ENCODE measurements at regions not wholly inside any gene's neighbourhood (a gene's known extent, or its start where the extent isn't known, plus 50 kb on each side); places are given as distances from the start of the nearest gene placed in this dataset.

DNA sequence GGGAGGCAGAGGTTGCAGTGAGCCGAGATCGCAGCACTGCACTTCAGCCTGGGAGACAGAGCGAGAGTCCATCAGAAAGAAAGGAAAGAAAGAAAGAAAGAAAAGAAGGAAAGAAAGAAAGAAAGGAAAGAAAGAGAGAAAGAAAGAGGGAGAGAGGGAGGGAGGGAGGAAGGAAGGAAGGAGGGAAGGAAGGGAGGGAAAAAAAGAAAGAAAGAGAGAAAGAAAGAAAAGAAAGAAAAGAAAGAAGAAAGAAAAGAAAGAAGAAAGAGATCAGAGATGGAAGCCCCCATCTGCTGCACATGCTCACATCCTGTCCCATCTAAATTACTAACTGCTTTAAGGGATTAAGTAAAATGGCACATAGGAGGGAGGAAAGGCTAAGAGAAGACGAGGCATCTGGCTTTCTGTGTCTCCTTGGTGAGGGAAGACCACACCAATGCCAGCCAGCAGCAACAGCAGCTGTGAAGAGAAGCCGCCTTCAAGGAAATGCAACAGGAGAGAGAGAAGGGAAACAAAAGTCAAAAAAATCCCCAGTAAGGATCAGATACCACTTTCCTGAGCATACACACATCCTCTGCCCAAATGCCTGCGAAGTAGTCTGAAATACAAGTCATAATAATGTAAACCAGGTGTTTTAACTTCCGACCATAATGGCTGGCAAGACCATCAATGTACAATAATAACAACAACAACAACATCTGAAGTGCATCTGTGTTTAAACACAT lies 300.2 kb upstream of the JARID2 start:
- intact Hi-C loops (cut with micrococcal nuclease; ENCODE audit: unreplicated experiment), result no loop called here
- CTCF ChIA-PET (ENCODE audit: low intra/inter-chr PET ratio, low total read pairs), result no interaction called here
- no peak overlapping the region for H3K27ac ChIP-seq (ENCODE audit: extremely low read length, insufficient read depth, low read length)
- TF ChIP-seq ZBTB20 (CRISPR knock-in tag; IDR thresholded peaks at IDR 0.05; ENCODE audit: borderline replicate concordance, low read depth), result no peak
- no peak for TF ChIP-seq TBP (CRISPR knock-in tag; IDR thresholded peaks at IDR 0.05)
- TF ChIP-seq MBNL3 (CRISPR knock-in tag; conservative IDR thresholded peaks at IDR 0.05), result no peak
- no peak for TF ChIP-seq SMAD9 (CRISPR knock-in tag; IDR thresholded peaks at IDR 0.05)
- TF ChIP-seq STAG1 (CRISPR knock-in tag; IDR thresholded peaks at IDR 0.05), result no peak
- no peak for TF ChIP-seq ZFP37 (CRISPR knock-in tag; IDR thresholded peaks at IDR 0.05; ENCODE audit: borderline replicate concordance)
- no peak for TF ChIP-seq CBX2 (IDR thresholded peaks at IDR 0.05; ENCODE audit: low read depth, low read length)
- TF ChIP-seq CBX2 (CRISPR knock-in tag; IDR thresholded peaks at IDR 0.05; ENCODE audit: low read depth), result no peak
- TF ChIP-seq ATAD3A (CRISPR knock-in tag; IDR thresholded peaks at IDR 0.05), result no peak
- TF ChIP-seq, protein P1, sequence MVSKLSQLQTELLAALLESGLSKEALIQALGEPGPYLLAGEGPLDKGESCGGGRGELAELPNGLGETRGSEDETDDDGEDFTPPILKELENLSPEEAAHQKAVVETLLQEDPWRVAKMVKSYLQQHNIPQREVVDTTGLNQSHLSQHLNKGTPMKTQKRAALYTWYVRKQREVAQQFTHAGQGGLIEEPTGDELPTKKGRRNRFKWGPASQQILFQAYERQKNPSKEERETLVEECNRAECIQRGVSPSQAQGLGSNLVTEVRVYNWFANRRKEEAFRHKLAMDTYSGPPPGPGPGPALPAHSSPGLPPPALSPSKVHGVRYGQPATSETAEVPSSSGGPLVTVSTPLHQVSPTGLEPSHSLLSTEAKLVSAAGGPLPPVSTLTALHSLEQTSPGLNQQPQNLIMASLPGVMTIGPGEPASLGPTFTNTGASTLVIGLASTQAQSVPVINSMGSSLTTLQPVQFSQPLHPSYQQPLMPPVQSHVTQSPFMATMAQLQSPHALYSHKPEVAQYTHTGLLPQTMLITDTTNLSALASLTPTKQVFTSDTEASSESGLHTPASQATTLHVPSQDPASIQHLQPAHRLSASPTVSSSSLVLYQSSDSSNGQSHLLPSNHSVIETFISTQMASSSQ (IDR thresholded peaks at IDR 0.05; ENCODE audit: low read depth), result no peak
- TF ChIP-seq, protein P1 (CRISPR knock-in tag; IDR thresholded peaks at IDR 0.05; ENCODE audit: borderline replicate concordance), result no peak
- no peak for TF ChIP-seq ZNF224 (CRISPR knock-in tag; IDR thresholded peaks at IDR 0.05)
- no peak for TF ChIP-seq ZKSCAN8 (CRISPR knock-in tag; IDR thresholded peaks at IDR 0.05; ENCODE audit: borderline replicate concordance)
- TF ChIP-seq ZZZ3 (CRISPR knock-in tag; IDR thresholded peaks at IDR 0.05; ENCODE audit: borderline replicate concordance), result no peak
- no peak for TF ChIP-seq USF2 (IDR thresholded peaks at IDR 0.05; ENCODE audit: low read depth, low read length)
- no peak for TF ChIP-seq USF2 (CRISPR knock-in tag; IDR thresholded peaks at IDR 0.05; ENCODE audit: borderline replicate concordance)
- TF ChIP-seq SUZ12 (IDR thresholded peaks at IDR 0.05; ENCODE audit: low read depth, low read length), result no peak
- no peak for TF ChIP-seq GABPB1 (CRISPR knock-in tag; IDR thresholded peaks at IDR 0.05)
- TF ChIP-seq, protein P2, sequence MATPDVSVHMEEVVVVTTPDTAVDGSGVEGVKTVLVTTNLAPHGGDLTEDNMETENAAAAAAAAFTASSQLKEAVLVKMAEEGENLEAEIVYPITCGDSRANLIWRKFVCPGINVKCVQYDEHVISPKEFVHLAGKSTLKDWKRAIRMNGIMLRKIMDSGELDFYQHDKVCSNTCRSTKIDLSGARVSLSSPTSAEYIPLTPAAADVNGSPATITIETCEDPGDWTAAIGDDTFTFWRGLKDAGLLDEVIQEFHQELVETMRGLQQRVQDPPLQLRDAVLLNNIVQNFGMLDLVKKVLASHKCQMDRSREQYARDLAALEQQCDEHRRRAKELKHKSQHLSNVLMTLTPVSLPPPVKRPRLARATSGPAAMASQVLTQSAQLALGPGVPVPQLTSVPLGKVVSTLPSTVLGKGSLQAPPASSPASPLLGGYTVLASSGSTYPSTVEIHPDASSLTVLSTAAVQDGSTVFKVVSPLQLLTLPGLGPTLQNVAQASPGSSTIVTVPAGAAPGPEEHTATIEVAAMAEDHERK (CRISPR knock-in tag; IDR thresholded peaks at IDR 0.05; ENCODE audit: low read depth), result no peak

More for the DNA sequence above, 300.2 kb upstream of the JARID2 start:
- Histone ChIP-seq H2AFZ (ENCODE audit: low read length) (no peak overlapping the region), H3K4me3 (replicated peaks in 1 of 3; ENCODE audit: insufficient read depth in 1 of 3, low read depth in 2 of 3, low read length in 3 of 3) (no peak overlapping the region), H4K20me1 (ENCODE audit: insufficient read depth, low read length) (no peaks in the 10 kb centered on the region), H3K9ac (ENCODE audit: insufficient read depth, low read depth, low read length) (no peak overlapping the region), H3K4me1 (ENCODE audit: insufficient read depth, low read length) (no peaks in the 10 kb centered on the region), H3K27me3 (ENCODE audit: control insufficient read depth in 1 of 2, insufficient read depth in 2 of 2, low read length in 2 of 2) (peaks cover 0 to 5% of the 10 kb centered on the region in 2 experiments; a peak in 1 of 5 replicates), H3K4me2 (ENCODE audit: low read depth, low read length) (no peak overlapping the region), H3K79me2 (ENCODE audit: insufficient read depth, low read length) (no peaks in the 10 kb centered on the region), H3K9me3 (ENCODE audit: low read length) (no peaks in the 10 kb centered on the region), H3K36me3 (replicated peaks in 1 of 2; ENCODE audit: control insufficient read depth in 1 of 2, insufficient read depth in 2 of 2, low read length in 2 of 2) (no peaks in the 10 kb centered on the region)
- WGBS (ENCODE audit: low lambda C conversion rate), result 51% methylated on average over 7 of the region's 7 CpGs
- ATAC-seq (no peak), DNase-seq (ENCODE audit: low spot score) (no peak), FAIRE-seq (no peak)
- no TSS peak for BruUV-seq (replicated peaks)
- in situ Hi-C loops (cut with HindIII; ENCODE audit: extremely low pct_ligation_motif_present, low pct_unique_long_range_greater_than_20kb), result no loop called here
- POLR2A ChIA-PET, result no interaction called here

All from HepG2 (cell line).